GM12865 (cell line): ENCODE measurements at regions not wholly inside any gene's neighbourhood (a gene's known extent, or its start where the extent isn't known, plus 50 kb on each side); places are given as distances from the start of the nearest gene placed in this dataset.

ENCODE experiments used
- DNase-seq: peaks from one replicate; pipeline ENCODE4 v3.0.0; 2010; ENCODE audit warnings: low read depth
- H3K4me3 ChIP-seq: 2 replicates; pipeline ENCODE4 v1.5.1; 2011; ENCODE audit warnings: mild to moderate bottlenecking, low read depth, low read length, control low read depth
- TF ChIP-seq, protein P1 (sequence below): IDR thresholded peaks from 2 replicates; pipeline ENCODE4 v1.5.1; 2011; ENCODE audit warnings: low read length, control low read depth, low read depth, inconsistent platforms; ENCODE audit not compliant: insufficient read depth; ENCODE audit errors: missing control alignments

DNA sequence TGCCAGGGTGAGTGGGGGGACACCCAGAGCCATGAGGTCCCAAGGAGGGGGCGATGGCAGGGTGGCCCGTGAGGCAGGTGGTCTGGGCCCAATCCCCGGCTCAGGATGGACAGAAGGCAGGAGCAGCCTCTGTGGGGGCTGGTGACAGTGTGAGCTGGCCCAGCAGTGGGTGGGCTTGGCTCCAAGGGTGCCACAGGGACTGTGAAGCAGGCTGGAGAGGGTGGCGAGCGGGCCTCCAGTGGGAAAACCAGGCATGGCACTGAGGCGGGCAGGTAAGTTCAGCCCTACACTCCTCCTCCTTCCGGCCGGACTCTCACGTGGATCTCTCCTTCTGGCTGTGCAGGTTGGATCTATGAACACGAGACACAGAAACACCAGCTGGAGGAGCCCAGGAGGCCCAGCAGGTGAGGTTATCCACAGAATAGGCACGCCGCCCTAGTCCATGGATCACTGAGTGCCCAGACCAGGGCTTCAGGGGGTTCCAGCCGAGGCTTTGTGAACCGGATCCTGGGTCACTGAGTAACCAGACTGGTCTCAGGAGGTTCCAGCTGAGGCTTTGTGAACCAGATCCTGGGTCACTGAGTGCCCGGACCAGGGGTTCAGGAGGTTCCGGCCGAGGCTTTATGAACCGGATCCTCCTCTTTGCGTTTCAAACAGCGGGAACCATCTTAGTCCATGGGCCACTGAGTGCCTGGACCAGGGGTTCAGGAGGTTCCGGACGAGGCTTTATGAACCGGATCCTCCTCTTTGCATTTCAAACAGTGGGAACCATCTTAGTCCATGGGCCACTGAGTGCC lies 76.4 kb upstream of the BHLHE23 start:
- H3K4me3 ChIP-seq, result no peak overlapping the region
- TF ChIP-seq, protein P1, sequence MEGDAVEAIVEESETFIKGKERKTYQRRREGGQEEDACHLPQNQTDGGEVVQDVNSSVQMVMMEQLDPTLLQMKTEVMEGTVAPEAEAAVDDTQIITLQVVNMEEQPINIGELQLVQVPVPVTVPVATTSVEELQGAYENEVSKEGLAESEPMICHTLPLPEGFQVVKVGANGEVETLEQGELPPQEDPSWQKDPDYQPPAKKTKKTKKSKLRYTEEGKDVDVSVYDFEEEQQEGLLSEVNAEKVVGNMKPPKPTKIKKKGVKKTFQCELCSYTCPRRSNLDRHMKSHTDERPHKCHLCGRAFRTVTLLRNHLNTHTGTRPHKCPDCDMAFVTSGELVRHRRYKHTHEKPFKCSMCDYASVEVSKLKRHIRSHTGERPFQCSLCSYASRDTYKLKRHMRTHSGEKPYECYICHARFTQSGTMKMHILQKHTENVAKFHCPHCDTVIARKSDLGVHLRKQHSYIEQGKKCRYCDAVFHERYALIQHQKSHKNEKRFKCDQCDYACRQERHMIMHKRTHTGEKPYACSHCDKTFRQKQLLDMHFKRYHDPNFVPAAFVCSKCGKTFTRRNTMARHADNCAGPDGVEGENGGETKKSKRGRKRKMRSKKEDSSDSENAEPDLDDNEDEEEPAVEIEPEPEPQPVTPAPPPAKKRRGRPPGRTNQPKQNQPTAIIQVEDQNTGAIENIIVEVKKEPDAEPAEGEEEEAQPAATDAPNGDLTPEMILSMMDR, result no peak
- DNase-seq, result no peak

DNA sequence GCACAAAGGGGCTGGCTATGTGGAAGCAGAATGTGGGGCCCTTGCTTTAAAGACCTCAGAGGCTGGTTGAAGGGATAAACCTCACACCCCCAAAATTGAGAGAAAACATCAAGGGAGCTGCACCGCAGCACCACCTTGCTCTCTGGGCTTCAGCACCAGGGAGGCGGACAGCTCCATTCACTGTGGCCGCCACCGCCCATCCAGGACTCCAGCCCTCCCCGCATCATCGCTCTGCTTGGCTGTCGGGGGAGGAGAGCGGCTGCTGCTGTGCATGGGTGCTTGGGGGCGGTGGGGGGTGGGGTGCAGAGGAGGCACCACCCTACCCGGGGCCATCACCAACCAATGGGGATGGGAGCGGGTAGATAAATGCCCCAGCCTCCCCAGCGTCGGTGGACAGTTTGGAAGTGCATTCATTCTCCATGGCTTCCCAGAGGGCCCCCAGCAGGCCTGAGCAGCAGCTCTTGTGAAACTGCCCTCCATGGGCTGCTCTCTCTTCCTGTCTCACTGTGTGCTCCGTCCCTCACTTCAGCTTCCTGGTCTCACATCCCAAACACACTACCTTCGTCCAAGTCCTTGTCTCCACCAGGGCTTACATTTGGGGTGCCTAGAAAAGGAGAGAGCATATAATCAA lies 75.7 kb upstream of the BHLHE23 start:
- TF ChIP-seq, protein P1, result no peak
- DNase-seq, result no peak
- H3K4me3 ChIP-seq, result no peak overlapping the region

DNA sequence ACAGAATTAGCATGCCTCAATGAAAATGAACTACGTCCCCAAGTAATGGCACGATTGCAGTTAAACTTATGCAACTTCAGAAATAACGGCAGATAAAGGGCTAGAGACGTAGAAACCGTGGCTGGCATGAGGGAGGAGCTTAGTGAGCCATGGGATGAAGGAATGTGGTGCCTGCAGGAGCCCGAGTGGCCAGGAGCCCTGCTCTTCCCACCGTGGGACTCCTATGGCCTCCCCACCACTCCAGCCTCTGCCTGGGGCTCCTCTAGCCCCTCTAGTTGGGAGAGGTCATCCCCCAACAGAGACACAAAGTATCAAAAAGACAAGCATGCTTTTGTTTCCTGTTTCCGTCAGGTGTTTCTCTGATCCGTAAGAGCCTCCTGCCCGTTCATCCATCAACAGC lies 75.1 kb upstream of the BHLHE23 start:
- TF ChIP-seq, protein P1, result no peak

DNA sequence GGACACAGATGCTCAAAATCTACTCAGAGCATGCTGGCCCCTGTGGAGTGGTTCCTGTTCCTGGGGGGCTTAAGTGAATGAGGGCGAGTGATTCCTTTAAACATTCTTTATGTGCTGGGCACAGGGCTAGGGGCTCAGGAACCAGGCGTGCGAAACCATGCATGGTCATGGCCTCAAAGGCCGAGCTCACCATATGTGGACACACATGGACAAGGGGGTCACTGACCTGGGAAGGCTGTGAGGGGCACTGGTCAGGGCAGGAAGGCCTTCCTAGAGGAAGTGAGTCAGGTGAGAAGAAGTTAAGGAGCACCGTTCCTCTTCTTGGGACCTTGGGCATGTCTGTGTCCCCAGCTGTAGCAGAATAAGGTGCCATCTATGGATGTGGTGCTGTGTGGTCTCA lies 74.6 kb upstream of the BHLHE23 start:
- TF ChIP-seq, protein P1, result no peak
- DNase-seq, result no peak
- H3K4me3 ChIP-seq, result no peak overlapping the region

More for the DNA sequence above, 75.1 kb upstream of the BHLHE23 start:
- no peak for DNase-seq
- H3K4me3 ChIP-seq, result no peak overlapping the region

DNA sequence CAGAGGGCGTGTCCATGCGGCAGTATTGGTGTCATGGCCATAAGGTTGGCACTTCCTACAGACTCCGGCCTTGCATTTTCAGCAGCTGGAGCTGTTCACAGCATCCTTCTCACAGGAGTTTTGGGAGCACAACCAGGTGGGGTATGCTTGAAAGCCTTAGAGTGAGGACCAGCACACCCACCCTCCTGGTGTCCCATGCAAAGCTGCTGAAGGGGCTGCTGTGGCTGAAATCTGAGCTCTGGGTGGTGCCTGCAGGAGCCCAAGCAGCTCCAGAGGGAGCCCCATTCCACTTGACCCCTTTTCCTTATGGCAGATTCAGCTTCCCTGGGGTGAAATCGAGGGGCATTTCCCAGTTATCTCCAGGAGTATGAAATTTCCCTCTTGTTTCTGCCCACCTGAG lies 74.0 kb upstream of the BHLHE23 start:
- H3K4me3 ChIP-seq, result no peak overlapping the region
- no peak for DNase-seq
- TF ChIP-seq, protein P1, result no peak

DNA sequence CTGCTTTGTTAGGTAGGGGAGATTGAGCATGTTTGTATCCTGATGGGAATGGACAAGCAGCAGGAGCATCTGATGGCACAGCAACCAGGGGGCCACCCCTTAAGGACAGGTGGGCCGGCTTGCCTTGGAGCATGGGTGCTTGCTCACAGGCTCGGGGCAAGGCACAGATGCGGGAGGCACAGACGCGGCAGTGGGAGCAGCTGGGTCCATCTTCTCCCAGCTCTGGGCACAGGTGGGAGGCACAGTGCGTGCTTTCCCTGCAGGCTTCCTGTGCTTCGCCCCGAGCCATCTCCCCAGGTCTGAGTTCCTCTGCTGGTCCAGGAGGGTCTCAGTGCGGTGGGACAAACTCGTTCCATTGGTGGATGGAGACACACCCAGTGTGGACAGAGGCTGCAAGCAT lies 73.6 kb upstream of the BHLHE23 start:
- no peak for DNase-seq
- TF ChIP-seq, protein P1, result no peak
- no peak overlapping the region for H3K4me3 ChIP-seq
